Lower lobe of right lung (tissue), 2 donors: ENCODE measurements at regions not wholly inside any gene's neighbourhood (a gene's known extent, or its start where the extent isn't known, plus 50 kb on each side); places are given as distances from the start of the nearest gene placed in this dataset.

Source experiments
- ATAC-seq, 2 donors: fragments of 200-7000 bp; cut with Tn5 transposase; one replicate each; pipeline ENCODE4 v1.9.1; 2020 to 2022; ENCODE audit warnings: mild to moderate bottlenecking in 2 of 2, moderate library complexity in 2 of 2
- DNase-seq: peaks from one replicate; pipeline ENCODE4 v3.0.0-alpha.2; 2020
- H3K27ac ChIP-seq: fragments of 200-600 bp; one replicate; pipeline ENCODE4 v1.8.0; 2022
- H3K27me3 ChIP-seq: fragments of 200-600 bp; one replicate; pipeline ENCODE4 v1.8.0; 2022; ENCODE audit warnings: low read depth
- H3K36me3 ChIP-seq: fragments of 200-600 bp; one replicate; pipeline ENCODE4 v1.8.0; 2022; ENCODE audit warnings: mild to moderate bottlenecking
- H3K4me1 ChIP-seq: fragments of 200-600 bp; one replicate; pipeline ENCODE4 v1.8.0; 2022
- H3K4me3 ChIP-seq: fragments of 200-600 bp; one replicate; pipeline ENCODE4 v1.8.0; 2022; ENCODE audit warnings: mild to moderate bottlenecking
- H3K9me3 ChIP-seq: fragments of 200-600 bp; one replicate; pipeline ENCODE4 v1.8.0; 2022
- CTCF ChIP-seq: fragments of 200-600 bp; IDR thresholded peaks from one replicate; pipeline ENCODE4 v1.8.0; 2022; ENCODE audit warnings: antibody characterized with exemption, mild to moderate bottlenecking
- intact Hi-C: fragments of 100-400 bp; cut with DNase I; formaldehyde crosslinking; loops from one replicate; pipeline ENCODE4 v1.11.0; 2022
- donor health status: DM: no; HTN: yes; CAD: no; lungs with severe emphysema.

- ATAC-seq (no peak), DNase-seq (no peak)
- Histone ChIP-seq H3K9me3 (no peaks in the 10 kb centered on the region), H3K4me3 (no peak overlapping the region), H3K4me1 (no peaks in the 10 kb centered on the region), H3K36me3 (no peaks in the 10 kb centered on the region), H3K27me3 (no peaks in the 10 kb centered on the region), H3K27ac (no peak overlapping the region)
- intact Hi-C loops: loop anchor here (10.0 kb wide), 1 partner anchor 922 kb away; no protein-coding TSS in a partner anchor
- TF ChIP-seq CTCF: no peak
Observed at GRCh38 chr9:13432904-13433303, 153.4 kb upstream of the MPDZ start.

DNA sequence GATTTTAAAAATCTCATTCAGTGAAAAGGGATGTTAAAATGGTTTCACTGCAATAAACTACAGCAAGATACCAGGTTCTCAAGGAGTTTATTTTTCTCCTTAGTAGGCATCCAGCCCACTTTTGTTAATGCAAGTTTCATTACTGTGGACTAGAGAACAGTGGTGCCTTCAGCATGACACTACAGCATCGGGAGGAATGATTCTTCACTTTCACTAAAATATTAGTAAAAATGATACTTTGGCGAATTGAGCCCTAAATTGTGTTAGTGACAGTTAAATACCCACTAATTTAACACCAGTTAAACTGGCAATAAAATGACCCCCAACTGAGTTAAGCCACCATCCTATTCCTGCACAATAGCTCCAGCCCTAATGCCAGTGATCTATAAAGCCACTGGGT lies 152.2 kb upstream of the MPDZ start:
- no peak for TF ChIP-seq CTCF
- H3K27me3 ChIP-seq: no peaks in the 10 kb centered on the region
- H3K27ac ChIP-seq: no peak overlapping the region
- H3K4me3 ChIP-seq: no peak overlapping the region
- ATAC-seq (no peak), DNase-seq (no peak)
- no peaks in the 10 kb centered on the region for H3K9me3 ChIP-seq
- H3K36me3 ChIP-seq: no peaks in the 10 kb centered on the region
- no peaks in the 10 kb centered on the region for H3K4me1 ChIP-seq
- intact Hi-C loops: loop anchor here (10.0 kb wide), 1 partner anchor 923 kb away; no protein-coding TSS in a partner anchor

- intact Hi-C loops: loop anchor here (10.0 kb wide), 1 partner anchor 924 kb away; no protein-coding TSS in a partner anchor
- ATAC-seq (no peak), DNase-seq (no peak)
- H3K27ac ChIP-seq: no peak overlapping the region
- H3K4me3 ChIP-seq: no peak overlapping the region
- no peaks in the 10 kb centered on the region for H3K4me1 ChIP-seq
- TF ChIP-seq CTCF: no peak
- H3K9me3 ChIP-seq: no peaks in the 10 kb centered on the region
- no peaks in the 10 kb centered on the region for H3K36me3 ChIP-seq
- H3K27me3 ChIP-seq: no peaks in the 10 kb centered on the region
Observed at GRCh38 chr9:13431222-13431536, 151.7 kb upstream of the MPDZ start.

DNA sequence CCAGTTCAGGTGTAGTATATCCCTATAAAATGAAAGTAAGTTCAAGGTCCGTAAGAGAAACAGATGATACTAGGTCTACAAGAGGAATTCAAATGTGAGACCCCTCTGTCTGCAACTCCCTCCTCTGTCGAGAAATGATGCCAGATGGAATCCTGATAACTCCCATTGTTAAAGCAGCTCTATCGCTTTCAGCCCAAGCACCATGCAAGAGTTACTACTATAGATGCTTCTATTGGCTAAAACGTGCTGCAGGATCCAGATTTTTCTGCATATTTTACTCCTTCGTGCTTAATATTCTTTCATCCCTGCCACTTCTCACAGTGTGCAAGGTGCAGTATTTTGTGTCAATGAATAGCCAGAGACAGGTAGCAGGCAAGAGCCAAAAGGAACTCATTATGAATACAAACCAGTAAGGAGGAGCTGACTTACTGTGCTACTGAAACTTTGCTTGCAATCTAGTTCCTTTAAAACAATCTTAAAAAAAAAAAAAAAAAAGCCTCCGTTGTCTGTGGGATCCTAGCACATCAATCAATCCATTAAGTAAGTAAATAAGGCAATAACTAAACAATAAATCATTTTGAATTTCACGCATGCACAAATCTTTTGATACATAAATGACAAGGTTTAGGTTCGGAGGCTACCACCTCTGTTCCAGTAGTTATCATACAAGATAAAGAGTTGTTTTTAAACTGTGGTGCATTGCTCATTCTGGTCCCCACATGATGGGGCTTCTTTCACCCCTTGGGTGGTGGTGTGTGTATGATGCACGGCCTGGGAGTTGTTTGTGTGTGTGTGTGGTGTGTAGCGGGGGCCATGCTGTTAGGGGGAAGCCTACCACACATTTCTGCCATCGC lies 151.1 kb upstream of the MPDZ start:
- Histone ChIP-seq H3K27ac (no peak overlapping the region), H3K4me1 (no peaks in the 10 kb centered on the region), H3K36me3 (no peaks in the 10 kb centered on the region), H3K9me3 (no peaks in the 10 kb centered on the region), H3K4me3 (no peak overlapping the region), H3K27me3 (no peaks in the 10 kb centered on the region)
- DNase-seq (no peak), ATAC-seq (no peak)
- intact Hi-C loops: loop anchor here (10.0 kb wide), 1 partner anchor 924 kb away; no protein-coding TSS in a partner anchor
- TF ChIP-seq CTCF: no peak

GRCh38 chr9:13429301-13430190 lies 150.1 kb upstream of the MPDZ start:
- Histone ChIP-seq H3K9me3 (no peaks in the 10 kb centered on the region), H3K4me3 (no peak overlapping the region), H3K36me3 (no peaks in the 10 kb centered on the region), H3K4me1 (no peaks in the 10 kb centered on the region), H3K27me3 (no peaks in the 10 kb centered on the region), H3K27ac (no peak overlapping the region)
- no peak for TF ChIP-seq CTCF
- ATAC-seq (no peak), DNase-seq (no peak)
- intact Hi-C loops: loop anchor here (10.0 kb wide), 2 partner anchors 925 to 1005 kb away; no protein-coding TSS in a partner anchor
